GM23338 (cell line): ENCODE measurements at regions not wholly inside any gene's neighbourhood (a gene's known extent, or its start where the extent isn't known, plus 50 kb on each side); places are given as distances from the start of the nearest gene placed in this dataset.

Experiments used
- ATAC-seq: fragments of 200-7000 bp; cut with Tn5 transposase; 3 replicates; pipeline ENCODE4 v1.9.1; 2020
- DNase-seq: peaks from one replicate; pipeline ENCODE4 v3.0.0-alpha.2; 2015; ENCODE audit warnings: low spot score
- H2AFZ ChIP-seq: fragments of 200-600 bp; sonication (generic); 2 replicates; pipeline ENCODE4 v1.8.0; 2016; ENCODE audit warnings: antibody characterized with exemption, mild to moderate bottlenecking, moderate library complexity
- H3F3A ChIP-seq: fragments of 200-600 bp; sonication (generic); replicated peaks from 2 replicates; pipeline ENCODE4 v1.8.0; 2017; ENCODE audit warnings: antibody characterized with exemption, mixed run types, low read depth
- H3K27ac ChIP-seq: fragments of 200-600 bp; sonication (generic); 2 replicates; pipeline ENCODE4 v1.6.1; 2016; ENCODE audit warnings: low read depth
- H3K27me3 ChIP-seq: fragments of 200-600 bp; sonication (generic); 2 replicates; pipeline ENCODE4 v1.8.0; 2016; ENCODE audit warnings: mild to moderate bottlenecking, mixed run types, moderate library complexity; ENCODE audit not compliant: insufficient read depth
- H3K36me3 ChIP-seq: fragments of 200-600 bp; sonication (generic); 2 replicates; pipeline ENCODE4 v1.8.0; 2016; ENCODE audit warnings: mild to moderate bottlenecking; ENCODE audit not compliant: insufficient read depth
- H3K4me1 ChIP-seq: fragments of 200-600 bp; sonication (generic); 2 replicates; pipeline ENCODE4 v1.8.0; 2016; ENCODE audit warnings: mild to moderate bottlenecking, moderate library complexity; ENCODE audit not compliant: insufficient read depth
- H3K4me2 ChIP-seq: fragments of 200-600 bp; sonication (generic); 2 replicates; pipeline ENCODE4 v1.7.1; 2017; ENCODE audit warnings: mixed run types
- H3K4me3 ChIP-seq: fragments of 200-600 bp; sonication (generic); 2 replicates; pipeline ENCODE4 v1.6.1; 2016; ENCODE audit warnings: mixed run types
- H3K79me2 ChIP-seq: fragments of 200-600 bp; sonication (generic); replicated peaks from 2 replicates; pipeline ENCODE4 v1.8.0; 2017; ENCODE audit warnings: mild to moderate bottlenecking; ENCODE audit not compliant: insufficient read depth
- H3K9me2 ChIP-seq: fragments of 200-600 bp; sonication (generic); 2 replicates; pipeline ENCODE4 v1.8.0; 2017; ENCODE audit not compliant: insufficient read depth
- H4K20me1 ChIP-seq: fragments of 200-600 bp; sonication (generic); replicated peaks from 2 replicates; pipeline ENCODE4 v1.8.0; 2017; ENCODE audit warnings: mild to moderate bottlenecking; ENCODE audit not compliant: insufficient read depth
- H3K27ac Mint-ChIP-seq: 2 replicates; pipeline ENCODE4 v1.8.0; 2020; ENCODE audit warnings: inconsistent platforms, mild to moderate bottlenecking, moderate library complexity, mixed read lengths
- H3K27me3 Mint-ChIP-seq: 3 replicates; pipeline ENCODE4 v1.8.0; 2022; ENCODE audit warnings: low read depth, mild to moderate bottlenecking, moderate library complexity, mixed read lengths, inconsistent platforms; ENCODE audit not compliant: insufficient read depth, poor library complexity
- H3K36me3 Mint-ChIP-seq: 3 replicates; pipeline ENCODE4 v1.8.0; 2021; ENCODE audit warnings: low read depth, mild to moderate bottlenecking, inconsistent platforms, moderate library complexity, mixed read lengths
- H3K4me1 Mint-ChIP-seq: 3 replicates; pipeline ENCODE4 v1.8.0; 2020; ENCODE audit warnings: mild to moderate bottlenecking, inconsistent platforms, mixed read lengths
- H3K4me3 Mint-ChIP-seq: 3 replicates; pipeline ENCODE4 v1.8.0; 2021; ENCODE audit warnings: moderate library complexity, mild to moderate bottlenecking, inconsistent platforms, mixed read lengths
- H3K9me3 Mint-ChIP-seq: 3 replicates; pipeline ENCODE4 v1.8.0; 2020; ENCODE audit warnings: moderate library complexity, mild to moderate bottlenecking, inconsistent platforms, mixed read lengths
- CREB1 ChIP-seq: fragments of 250-450 bp; sonication (Bioruptor Pico); IDR thresholded peaks from 2 replicates; pipeline ENCODE4 v1.5.0; 2020; ENCODE audit warnings: low read depth, mild to moderate bottlenecking, moderate library complexity
- ETS1 ChIP-seq: IDR thresholded peaks from 2 replicates; pipeline ENCODE4 v1.6.1; 2016; ENCODE audit warnings: antibody characterized with exemption
- NANOG ChIP-seq: IDR thresholded peaks from 2 replicates; pipeline ENCODE4 v1.6.1; 2016; ENCODE audit warnings: antibody characterized with exemption, borderline replicate concordance
- POLR2AphosphoS5 ChIP-seq: IDR thresholded peaks from 2 replicates; pipeline ENCODE4 v1.6.1; 2016; ENCODE audit warnings: antibody characterized with exemption, low read depth
- STAT1 ChIP-seq: IDR thresholded peaks from one replicate; pipeline ENCODE4 v1.6.1; 2016; ENCODE audit warnings: antibody characterized with exemption; ENCODE audit not compliant: unreplicated experiment
- ZNF114 ChIP-seq: fragments of 250-450 bp; sonication (Bioruptor Pico); IDR thresholded peaks from 2 replicates; pipeline ENCODE4 v1.5.0; 2020; ENCODE audit warnings: mild to moderate bottlenecking, moderate library complexity
- ZNF331 ChIP-seq: fragments of 250-450 bp; sonication (Bioruptor Pico); IDR thresholded peaks from 2 replicates; pipeline ENCODE4 v1.5.0; 2020; ENCODE audit warnings: low read depth, mild to moderate bottlenecking, moderate library complexity
- TF ChIP-seq, protein P1 (sequence below), 2 experiments: fragments of 200-600 bp in 1 of 2; sonication (generic) in 1 of 2; conservative IDR thresholded peaks; 2 replicates each; pipeline versions ENCODE4 v1.5.1 to v1.6.1; 2016 to 2017; ENCODE audit warnings: antibody characterized with exemption in 2 of 2, low read depth in 2 of 2, mild to moderate bottlenecking in 2 of 2, moderate library complexity in 1 of 2

- TF ChIP-seq NANOG (no peak), ZNF114 (no peak), CREB1 (CRISPR knock-in tag) (no peak)
These were observed 233.6 kb upstream of the PTBP2 start (continued) for GRCh38 chr1:96487971-96488370.

DNA sequence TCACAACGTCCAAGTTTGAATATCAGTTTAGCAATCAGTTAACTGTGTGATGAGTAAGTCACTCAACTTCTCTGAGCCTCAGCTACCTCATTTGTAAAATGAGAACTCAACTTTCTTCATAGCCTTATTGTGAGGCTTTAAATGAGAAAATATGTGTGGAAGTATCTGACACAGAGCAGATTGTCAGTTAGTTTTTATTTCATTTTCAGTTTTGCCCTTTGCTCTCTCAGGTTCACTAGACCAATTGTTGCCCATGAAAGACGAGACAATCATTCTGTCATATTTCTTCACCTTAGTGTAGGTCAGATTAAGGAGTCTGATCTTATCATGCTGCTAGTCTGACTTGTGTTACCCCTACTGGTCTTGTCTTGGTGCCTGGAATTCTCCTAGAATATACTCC is 232.8 kb upstream of the PTBP2 start:
- peaks cover 27% of the 10 kb centered on the region for H3K4me1 Mint-ChIP-seq
- Histone ChIP-seq H3K27ac (no peak overlapping the region), H3K4me1 (peaks cover 18% of the 10 kb centered on the region), H3K4me3 (no peak overlapping the region), H3K9me2 (no peaks in the 10 kb centered on the region), H3K4me2 (peak overlapping the region; percentile 53), H3F3A (no peaks in the 10 kb centered on the region), H4K20me1 (no peaks in the 10 kb centered on the region), H3K79me2 (no peaks in the 10 kb centered on the region), H3K27me3 (peaks cover 13% of the 10 kb centered on the region), H2AFZ (peak overlapping the region; percentile 3; the same call in 1 of the 2 replicates), H3K36me3 (no peaks in the 10 kb centered on the region)
- no peak overlapping the region for H3K27ac Mint-ChIP-seq
- TF ChIP-seq ZNF114 (no peak), CREB1 (CRISPR knock-in tag) (no peak), ZNF331 (no peak), POLR2AphosphoS5 (no peak), STAT1 (no peak)
- TF ChIP-seq, protein P1, sequence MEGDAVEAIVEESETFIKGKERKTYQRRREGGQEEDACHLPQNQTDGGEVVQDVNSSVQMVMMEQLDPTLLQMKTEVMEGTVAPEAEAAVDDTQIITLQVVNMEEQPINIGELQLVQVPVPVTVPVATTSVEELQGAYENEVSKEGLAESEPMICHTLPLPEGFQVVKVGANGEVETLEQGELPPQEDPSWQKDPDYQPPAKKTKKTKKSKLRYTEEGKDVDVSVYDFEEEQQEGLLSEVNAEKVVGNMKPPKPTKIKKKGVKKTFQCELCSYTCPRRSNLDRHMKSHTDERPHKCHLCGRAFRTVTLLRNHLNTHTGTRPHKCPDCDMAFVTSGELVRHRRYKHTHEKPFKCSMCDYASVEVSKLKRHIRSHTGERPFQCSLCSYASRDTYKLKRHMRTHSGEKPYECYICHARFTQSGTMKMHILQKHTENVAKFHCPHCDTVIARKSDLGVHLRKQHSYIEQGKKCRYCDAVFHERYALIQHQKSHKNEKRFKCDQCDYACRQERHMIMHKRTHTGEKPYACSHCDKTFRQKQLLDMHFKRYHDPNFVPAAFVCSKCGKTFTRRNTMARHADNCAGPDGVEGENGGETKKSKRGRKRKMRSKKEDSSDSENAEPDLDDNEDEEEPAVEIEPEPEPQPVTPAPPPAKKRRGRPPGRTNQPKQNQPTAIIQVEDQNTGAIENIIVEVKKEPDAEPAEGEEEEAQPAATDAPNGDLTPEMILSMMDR (conservative IDR thresholded peaks at IDR 0.05; ENCODE audit: low read depth in 2 of 2) = no peak
- DNase-seq = no peak
- H3K27me3 Mint-ChIP-seq = peaks cover 6% of the 10 kb centered on the region
- H3K36me3 Mint-ChIP-seq = no peaks in the 10 kb centered on the region
- ATAC-seq = no peak
- H3K9me3 Mint-ChIP-seq = no peaks in the 10 kb centered on the region
- H3K4me3 Mint-ChIP-seq = no peak overlapping the region

DNA sequence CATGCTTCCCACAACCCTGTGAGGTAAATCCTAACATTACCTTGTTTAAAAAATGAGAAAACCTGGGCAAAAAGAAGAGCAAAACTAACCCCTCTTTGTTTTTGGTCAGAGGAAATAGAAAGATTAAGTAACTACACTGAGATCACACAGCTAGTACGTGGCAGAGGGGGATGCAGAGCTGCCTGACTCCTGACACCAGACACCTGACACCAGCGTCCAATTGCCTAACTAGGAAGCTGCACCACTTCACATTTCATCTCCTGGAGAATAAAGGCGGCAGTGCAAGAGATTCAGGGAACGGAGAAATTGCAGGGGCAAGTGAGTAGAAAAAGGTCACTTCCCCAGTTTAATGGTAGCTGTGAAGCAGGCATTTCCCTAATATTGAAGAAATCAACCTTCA is 229.3 kb upstream of the PTBP2 start:
- peak; percentile 66 for ATAC-seq

More for the DNA sequence above, 229.3 kb upstream of the PTBP2 start:
- Mint-ChIP-seq H3K4me1 (peaks cover 22% of the 10 kb centered on the region), H3K27ac (no peak overlapping the region), H3K9me3 (no peaks in the 10 kb centered on the region; the same call in 2 of the 3 replicates), H3K36me3 (no peaks in the 10 kb centered on the region), H3K4me3 (no peak overlapping the region), H3K27me3 (no peaks in the 10 kb centered on the region)
- TF ChIP-seq CREB1 (CRISPR knock-in tag) = no peak
- no peak for TF ChIP-seq ETS1
- Histone ChIP-seq H3K4me1 (peaks cover 18% of the 10 kb centered on the region), H3K4me2 (no peak overlapping the region), H3K9me2 (no peaks in the 10 kb centered on the region), H3K27ac (no peak overlapping the region), H3K36me3 (no peaks in the 10 kb centered on the region), H2AFZ (no peak overlapping the region), H3F3A (no peaks in the 10 kb centered on the region), H3K4me3 (no peak overlapping the region), H3K27me3 (no peaks in the 10 kb centered on the region), H3K79me2 (no peaks in the 10 kb centered on the region), H4K20me1 (no peaks in the 10 kb centered on the region)
- peak; percentile 37 for DNase-seq
